Stimulated activated CD8-positive, alpha-beta memory T cell treated with anti-CD3 and anti-CD28 coated beads, Interleukin-15, amount 100 ng/mL, for 48 hours (primary cell): ENCODE measurements at regions not wholly inside any gene's neighbourhood (a gene's known extent, or its start where the extent isn't known, plus 50 kb on each side); places are given as distances from the start of the nearest gene placed in this dataset.

Source experiments
- DNase-seq, 2 donors: peaks; one replicate each; pipeline ENCODE4 v3.0.0-alpha.2; 2020; ENCODE audit warnings: low read depth in 2 of 2

DNA sequence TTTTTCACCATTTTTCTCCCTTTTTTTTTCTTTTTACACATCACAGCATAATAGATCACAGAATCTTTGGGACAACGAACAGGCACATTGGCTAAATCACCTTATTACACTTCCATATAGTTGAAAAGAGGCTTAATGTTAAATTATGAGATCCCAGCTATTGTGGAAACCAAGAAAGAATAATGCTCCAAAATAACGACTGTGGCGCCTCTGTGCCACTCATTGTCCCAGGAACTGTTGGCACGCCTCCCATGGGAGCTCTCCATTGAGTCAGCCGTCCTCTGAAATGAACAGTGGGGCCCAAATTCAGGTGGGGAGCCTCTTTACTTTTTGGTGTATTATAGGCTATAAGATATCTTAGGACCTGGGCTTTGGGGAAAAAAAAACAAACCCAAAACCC, 82.2 kb upstream of the NFIB start:
- DNase-seq = no peak

DNA sequence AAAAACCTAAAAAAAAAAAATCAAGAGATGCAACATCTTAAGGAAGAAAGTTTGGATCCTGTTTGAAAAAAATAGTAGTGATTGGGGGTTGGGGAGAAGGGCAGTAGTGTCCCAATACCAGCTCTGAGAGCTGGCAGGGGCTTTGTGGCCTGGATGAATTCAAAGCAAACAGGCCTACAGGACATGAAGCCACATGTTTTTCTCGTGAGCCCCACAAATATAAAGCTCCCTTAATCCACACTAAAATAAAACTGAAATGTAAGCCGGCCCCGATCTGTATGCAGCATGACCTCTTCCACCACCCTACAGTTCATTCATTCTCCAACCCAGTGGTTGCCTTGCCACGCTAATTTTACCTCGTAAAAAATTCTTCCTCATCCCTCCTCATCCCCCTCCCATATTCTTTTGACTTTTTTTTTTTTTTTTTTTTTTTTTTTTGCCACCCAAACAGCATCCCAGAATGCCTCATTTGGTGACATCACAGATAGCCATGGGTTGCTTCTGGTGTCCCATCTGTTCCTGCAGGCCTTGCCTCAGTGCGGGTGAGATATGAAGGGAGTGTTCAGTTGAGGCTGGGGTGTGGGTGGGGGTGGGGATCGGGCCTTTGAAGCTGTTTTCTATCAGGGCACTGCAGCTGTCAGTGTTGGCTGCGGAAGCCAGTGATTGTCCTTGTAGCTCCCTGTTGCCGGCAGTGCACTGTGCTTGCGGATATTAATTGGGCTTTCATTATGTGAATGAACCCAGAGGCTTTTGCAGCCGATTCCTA, 81.6 kb upstream of the NFIB start:
- no peak for DNase-seq

DNA sequence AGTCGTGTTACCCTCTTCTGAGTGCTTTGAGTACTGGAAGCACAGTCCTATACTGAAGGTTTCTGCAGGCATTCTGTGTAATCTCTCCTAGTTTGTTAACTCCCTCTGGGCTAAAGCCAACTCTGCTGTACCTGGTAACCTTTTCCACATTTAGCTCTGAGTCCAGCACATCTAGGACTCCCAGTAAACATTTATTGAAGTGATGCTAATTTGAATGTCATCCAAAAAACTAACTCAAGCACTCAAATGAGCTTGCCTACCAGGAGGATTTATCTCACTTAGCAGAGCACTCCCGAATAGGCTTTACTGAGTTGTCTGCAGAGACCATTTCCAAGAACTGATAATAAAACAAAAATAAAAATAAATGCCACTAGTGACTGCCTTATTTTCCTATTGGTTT, 79.5 kb upstream of the NFIB start:
- DNase-seq = no peak

DNA sequence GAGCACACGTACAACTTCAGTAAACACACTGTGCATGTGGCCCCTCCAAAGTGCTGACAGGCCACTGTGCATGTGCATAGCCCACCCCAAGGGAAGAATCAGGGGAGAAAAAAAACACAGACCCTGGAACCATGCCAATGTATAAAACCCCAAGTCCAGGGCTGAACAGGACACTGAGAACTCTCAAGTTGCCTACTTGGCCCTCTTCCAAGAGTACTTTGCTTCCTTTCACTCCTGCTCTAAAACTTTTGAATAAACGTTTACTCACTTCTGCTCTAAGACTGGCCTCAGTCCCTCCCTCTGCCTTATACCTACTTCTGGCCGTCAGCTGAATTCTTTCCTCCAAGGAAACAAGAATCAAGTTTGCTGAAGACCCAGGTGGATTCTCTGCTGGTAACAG, 77.7 kb upstream of the NFIB start:
- DNase-seq = no peak

DNA sequence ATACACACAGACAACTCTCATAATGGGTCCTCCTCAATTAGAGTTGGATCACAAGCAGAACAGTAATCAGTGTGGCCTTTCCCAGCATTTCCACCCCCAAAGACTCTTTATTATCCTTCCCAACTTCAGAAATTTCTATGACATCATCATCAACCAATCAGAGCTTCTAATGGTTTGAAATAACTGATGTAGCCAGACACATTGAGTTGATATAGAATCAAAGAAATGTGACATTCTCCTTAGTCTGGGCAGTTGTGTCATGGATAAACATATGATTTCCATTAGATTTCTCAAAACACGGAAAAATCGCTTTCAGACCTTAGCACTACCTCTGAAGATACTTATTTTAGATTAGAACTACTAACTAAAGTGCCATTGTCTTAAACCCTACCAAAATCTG, 75.7 kb upstream of the NFIB start:
- no peak for DNase-seq

DNA sequence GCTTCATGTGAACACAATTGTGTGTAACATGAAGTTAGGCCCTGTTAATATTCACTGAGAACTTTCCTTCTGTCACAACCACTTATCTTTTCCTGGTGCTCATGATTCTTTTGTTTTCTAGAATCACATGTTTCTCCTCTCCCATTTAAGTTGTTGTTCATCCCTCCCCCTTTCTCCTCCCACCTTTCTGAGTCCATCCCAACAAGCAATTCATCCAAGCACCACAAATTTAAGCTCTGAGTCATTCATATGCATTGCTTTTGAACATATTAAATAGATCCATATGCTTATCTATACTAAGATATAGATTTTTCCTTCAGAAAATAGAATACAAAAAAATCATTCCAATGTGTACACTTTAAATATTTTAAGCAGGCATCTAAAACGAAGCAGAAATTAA, 75.2 kb upstream of the NFIB start:
- no peak for DNase-seq

DNA sequence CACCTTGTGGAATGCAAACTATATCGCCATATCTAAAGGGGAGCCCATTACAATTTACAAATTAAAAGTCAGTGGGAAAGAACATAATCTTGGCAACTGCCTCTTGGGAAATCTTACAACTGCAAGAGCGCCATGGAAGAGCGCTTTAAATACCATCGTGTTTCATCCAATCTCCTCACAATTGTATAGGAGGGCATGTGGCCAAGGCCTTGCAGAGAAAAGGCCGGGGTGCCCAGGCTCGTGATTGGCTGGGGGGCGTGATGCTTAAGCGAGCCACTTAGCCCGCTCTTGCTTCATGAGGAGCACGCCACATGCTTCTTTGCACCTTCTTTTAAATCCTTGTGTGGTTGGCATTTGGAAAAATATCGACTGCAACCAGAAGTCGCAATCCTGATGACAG, 69.8 kb upstream of the NFIB start:
- no peak for DNase-seq

DNA sequence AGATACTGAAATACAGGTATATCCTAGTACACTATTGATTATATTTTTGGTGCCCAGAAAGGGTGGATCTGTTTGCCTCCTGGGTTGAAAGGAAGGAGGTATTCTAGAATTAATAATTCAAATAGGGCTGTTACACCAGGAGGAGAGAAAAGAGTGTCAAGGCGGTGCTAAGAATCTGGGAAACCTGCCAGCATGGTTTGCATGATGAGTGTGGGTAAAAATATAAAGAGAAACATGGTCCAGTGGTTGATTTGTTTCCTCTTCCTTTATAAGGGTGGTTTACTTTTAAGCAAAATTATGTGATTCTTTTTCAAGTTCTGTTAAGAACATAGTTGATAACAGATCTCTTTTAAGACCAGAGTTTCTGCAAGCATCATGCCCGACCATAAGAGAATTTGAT, 69.4 kb upstream of the NFIB start:
- DNase-seq = no peak

DNA sequence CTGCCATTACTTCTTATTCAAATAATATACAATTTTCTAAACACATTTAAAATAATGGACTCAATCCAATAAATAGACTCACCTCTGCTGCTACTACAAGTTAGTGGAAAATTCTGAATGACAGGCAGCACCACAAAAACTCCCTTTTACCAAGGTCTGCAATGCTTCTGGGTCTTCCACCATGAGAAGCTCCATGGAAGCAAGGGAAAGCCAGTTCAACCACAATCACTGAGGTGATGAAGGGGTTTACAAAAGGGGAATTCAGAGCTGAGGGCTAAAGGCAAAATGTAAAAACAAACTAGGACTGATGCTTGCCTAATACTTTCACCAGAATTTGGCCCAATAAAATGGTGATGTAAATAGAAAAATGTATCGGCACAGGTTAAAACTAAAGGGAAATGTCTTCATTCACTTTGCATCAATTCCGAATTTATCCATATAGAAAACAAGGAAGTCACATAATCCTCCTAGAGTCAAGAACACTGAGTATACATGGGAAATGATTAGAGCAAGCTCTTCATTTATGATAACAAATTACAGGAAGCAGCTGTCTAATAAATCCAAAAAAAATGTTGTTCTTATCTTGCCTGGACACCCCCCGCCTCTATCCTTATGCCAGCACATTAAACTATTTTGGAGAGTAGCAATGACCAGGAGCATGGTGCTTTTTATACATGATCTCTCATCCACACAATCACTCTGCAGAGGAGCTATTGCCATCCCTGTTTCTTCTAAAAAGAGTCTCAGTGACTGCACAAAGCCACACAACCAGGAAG, 66.3 kb upstream of the NFIB start:
- no peak for DNase-seq

DNA sequence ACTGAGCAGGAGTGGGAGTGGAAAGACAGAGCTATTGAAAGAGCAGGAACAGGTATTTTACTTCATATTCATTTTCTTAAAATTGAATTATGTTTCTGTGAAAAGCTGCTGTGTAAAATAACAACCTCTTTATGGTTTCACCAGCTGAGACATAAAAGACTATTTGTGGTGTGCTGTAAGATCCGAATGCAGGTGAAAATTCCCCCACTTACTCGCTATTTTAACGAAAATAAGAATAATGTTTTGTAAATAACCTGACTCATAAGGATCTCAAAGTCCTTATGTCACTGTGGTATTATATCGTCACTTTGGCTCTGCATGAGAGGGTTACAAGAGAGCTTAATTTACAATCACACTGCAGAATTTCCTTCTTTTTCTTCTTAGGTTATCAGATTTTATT, 65.3 kb upstream of the NFIB start:
- no peak for DNase-seq

DNA sequence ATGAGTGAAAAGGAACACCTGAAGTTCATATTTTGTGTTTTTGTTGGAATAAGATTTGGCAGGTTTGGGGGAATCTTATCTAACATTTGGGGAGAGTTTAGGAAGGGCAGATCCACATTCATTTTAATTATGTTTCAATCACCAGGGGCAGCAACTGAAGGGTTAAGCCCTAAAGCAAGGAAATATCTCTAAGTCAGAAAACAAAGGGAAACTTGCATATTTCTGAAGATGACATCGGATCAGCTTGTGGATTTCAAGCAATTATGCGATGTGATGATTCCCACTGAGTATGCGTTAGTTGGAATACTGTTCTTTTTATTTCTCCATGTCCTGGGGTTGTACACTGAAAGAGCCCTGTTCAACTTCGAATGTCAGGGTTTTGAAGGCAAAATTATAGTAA, 59.8 kb upstream of the NFIB start:
- DNase-seq = no peak

DNA sequence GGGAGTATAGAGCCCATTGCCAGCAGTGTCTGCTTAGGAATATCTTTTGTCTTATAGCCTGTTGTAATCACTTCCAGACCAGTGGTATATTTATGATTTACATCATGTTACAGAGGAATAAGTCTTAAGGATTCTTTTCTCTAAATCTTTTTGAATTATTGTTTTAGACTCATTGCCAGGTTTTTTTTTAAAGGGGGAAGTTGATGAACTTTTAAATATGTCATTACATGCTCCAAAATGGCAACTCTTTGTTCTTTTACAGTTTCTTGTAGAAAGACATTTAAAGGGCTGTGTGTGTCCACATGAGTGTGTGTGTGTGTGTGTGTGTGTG, 59.4 kb upstream of the NFIB start:
- no peak for DNase-seq

DNA sequence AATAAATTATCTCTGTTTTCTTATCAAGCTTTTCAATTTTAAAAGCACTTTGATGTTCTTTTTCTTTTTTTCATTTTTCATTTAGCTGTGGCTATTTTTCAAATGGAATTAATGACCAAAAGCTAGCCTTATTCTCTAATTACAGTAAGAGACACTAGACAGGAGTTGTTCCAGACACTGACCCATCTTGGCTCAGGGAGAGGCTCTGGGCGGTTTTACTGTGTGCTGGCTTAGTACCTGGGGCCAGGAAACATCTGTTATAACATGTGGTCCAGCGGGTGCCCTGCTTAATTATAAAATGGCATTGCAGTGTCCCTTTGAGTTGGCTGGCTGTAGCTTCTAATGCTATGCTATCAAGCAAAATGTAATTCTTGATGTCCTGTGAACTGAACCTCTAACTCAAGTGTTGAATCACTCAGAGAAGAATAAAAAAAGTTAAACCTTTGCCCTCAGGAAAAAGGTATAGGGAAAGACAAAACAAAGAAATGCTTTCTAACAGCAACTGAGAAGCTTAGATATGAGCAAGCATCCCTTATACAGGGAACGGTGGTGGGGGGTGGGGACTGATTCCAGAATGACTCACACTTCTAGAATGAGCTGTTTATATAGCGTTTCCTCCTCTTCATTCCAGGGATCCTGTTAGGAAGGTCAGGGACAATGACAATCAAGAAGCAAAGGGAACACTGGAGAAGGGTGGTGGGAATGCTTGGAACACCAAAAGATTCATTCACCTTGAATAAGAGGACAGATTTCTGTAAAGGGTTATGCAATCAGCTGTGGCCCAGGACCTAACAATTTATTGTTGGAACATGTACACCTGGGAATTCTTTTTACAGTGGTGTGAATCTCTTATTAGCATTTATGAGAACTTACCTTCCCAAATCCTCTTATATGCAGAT, 58.7 kb upstream of the NFIB start:
- no peak for DNase-seq

DNA sequence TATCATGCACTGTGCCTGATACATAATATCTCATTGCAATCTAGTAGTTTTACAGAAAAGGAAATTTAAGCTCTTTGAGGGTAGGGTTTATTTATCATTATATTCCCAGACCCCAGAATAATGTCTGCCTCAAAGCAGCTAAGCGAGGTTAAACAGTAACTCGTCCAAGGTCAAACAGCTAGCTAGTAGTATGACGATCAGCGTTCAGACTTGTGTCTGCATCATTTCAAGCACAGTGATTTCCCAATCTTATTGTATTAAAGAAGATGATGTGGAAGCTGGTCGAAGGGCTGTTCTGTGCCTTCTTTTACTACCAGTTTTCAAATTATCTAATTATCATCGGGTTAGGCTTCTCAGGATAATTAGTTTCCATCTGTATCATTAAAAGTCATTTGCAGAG, 55.1 kb upstream of the NFIB start:
- DNase-seq = no peak

DNA sequence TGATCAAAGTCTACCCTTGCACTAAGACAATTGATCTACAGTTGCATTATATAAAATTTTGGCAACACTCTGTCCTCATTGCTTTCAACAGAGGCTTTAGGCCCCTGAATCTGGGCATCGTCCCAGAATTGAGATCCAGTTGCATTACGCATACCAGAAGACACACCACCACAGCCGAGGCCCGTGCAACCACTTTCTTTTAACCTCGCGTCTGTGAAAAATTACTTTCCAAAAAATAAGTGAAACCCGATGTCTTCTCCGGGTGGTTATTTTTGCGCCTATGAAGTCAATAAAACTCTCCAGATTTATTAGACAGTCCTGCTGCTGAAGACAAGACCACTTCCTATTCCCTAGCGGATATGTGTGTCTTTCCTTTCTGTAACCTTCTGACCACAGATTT, 52.1 kb upstream of the NFIB start:
- DNase-seq = no peak

DNA sequence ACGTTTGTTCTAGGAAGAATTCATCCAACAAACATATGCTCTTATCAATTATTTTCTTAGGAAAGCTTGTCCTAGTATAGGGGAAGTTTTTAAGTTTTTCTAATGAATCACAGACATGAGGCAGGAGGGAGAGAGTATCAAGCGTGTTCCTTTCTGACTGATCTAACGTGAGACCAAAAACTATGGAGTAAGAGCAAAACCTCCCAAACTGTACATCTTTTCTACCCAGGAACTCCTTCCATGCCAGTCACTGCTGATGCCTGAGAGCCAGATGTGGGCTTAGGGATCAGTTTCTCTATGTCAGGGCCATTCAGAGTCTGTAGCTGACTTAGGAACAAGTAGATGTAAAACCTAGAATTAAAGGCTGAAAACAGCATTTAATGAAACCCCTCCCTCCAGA, 51.7 kb upstream of the NFIB start:
- DNase-seq = no peak
